Right lobe of liver (tissue), 4 donors: ENCODE measurements at regions not wholly inside any gene's neighbourhood (a gene's known extent, or its start where the extent isn't known, plus 50 kb on each side); places are given as distances from the start of the nearest gene placed in this dataset.

Experiments used
- CTCF ChIP-seq, 4 donors: fragments of 200-600 bp in 3 of 4; fragments of 450-650 bp in 1 of 4; IDR thresholded peaks; one replicate each; pipeline versions ENCODE4 v1.5.1 to v1.8.0; 2016 to 2022; ENCODE audit warnings: antibody characterized with exemption in 4 of 4, mild to moderate bottlenecking in 2 of 4
- POLR2A ChIP-seq: fragments of 450-650 bp; IDR thresholded peaks from one replicate; pipeline ENCODE4 v1.6.1; 2017; ENCODE audit warnings: antibody characterized with exemption, mild to moderate bottlenecking
- donor health status: DM: no; HTN: no; CAD: no.
- donor health status: DM: no; HTN: no; CAD: no.
- donor health status: DM: no; HTN: yes; CAD: no.

GRCh38 chr15:61794881-61795280, 265.4 kb downstream of the VPS13C start:
- TF ChIP-seq CTCF (IDR thresholded peaks at IDR 0.05) (no peak), POLR2A (no peak)
